ENCODE measurements at regions not wholly inside any gene's neighbourhood (a gene's known extent, or its start where the extent isn't known, plus 50 kb on each side); places are given as distances from the start of the nearest gene placed in this dataset.

DNA sequence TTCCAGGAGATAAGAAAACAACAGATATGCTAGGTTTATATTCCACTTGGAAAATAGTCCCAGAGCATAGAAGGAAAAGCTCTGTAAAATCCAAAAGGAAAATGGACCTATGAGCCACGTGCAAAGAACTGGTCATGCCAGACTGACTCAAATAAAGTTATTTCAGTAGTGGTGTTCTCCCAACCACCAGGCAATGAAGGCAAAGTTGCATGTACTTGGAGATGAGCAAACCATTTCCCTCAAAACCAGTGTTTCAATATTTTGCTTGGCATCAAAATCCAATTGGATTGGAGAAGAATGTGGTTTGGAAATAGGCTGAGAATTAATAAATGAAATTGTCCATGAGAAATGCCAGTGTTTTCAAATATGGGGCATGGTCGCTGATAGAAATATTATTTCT, 237.5 kb downstream of the ICOS start:
- TF ChIP-seq, protein P1, sequence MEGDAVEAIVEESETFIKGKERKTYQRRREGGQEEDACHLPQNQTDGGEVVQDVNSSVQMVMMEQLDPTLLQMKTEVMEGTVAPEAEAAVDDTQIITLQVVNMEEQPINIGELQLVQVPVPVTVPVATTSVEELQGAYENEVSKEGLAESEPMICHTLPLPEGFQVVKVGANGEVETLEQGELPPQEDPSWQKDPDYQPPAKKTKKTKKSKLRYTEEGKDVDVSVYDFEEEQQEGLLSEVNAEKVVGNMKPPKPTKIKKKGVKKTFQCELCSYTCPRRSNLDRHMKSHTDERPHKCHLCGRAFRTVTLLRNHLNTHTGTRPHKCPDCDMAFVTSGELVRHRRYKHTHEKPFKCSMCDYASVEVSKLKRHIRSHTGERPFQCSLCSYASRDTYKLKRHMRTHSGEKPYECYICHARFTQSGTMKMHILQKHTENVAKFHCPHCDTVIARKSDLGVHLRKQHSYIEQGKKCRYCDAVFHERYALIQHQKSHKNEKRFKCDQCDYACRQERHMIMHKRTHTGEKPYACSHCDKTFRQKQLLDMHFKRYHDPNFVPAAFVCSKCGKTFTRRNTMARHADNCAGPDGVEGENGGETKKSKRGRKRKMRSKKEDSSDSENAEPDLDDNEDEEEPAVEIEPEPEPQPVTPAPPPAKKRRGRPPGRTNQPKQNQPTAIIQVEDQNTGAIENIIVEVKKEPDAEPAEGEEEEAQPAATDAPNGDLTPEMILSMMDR (IDR thresholded peaks at IDR 0.05; ENCODE audit: insufficient read depth, missing control alignments), result no peak
- no peak for FAIRE-seq
- DNase-seq (ENCODE audit: insufficient read length, low spot score), result no peak

DNA sequence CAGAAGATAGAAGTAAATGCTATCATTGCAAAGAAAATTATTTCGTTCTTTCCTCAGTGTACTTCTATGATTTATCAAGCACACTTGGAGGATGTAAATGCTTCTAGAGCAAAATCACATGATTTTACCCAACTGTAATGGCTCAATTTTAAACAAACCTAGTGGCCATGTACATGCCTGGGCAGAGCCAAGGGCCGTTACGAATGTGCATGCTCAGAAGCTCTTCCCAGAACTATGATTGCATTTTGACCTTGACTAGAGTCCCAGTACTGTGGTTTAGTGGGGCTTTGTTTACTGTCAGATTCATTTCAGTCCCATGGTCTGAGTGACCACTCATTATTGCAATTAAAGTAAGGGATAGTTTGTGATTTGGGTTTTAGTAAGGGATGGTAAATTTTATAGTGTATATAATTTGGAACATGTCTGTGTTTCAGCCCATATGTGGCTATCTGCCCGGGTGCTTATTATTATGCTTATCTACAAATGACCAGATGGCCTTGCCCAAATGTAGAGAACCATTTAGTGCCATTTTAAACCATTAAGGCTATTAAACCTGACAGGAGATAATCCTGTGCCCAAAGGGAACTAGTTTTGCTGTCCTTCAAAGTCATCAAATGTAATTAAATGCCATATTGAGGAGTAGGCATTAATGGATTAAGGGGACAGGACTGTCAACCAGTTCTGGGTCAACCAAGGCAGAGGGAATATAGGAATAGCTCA, 239.1 kb downstream of the ICOS start:
- TF ChIP-seq, protein P1 (IDR thresholded peaks at IDR 0.05; ENCODE audit: insufficient read depth, missing control alignments), result no peak
- FAIRE-seq, result peak; percentile 92
- DNase-seq (ENCODE audit: insufficient read length, low spot score), result no peak

DNA sequence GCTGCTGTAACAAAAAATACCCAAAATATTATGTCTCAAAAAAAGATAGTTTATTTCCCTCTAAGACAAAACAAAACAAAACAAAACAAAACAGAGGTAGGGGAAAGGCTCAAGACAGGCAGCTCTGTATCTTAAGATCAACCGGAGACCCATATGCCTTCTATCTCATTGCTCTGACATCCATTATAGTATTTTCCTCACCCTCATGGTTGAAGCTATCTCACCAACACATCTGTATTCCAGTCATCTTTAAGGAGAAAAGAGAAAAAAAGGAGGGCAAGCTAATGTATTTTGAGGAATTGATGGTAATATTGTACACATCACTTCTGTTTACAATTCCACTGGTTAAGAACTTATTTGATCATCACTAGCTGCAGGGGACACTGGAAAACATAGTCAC, 239.7 kb downstream of the ICOS start:
- FAIRE-seq (no peak), DNase-seq (ENCODE audit: insufficient read length, low spot score) (no peak)
- TF ChIP-seq, protein P1 (IDR thresholded peaks at IDR 0.05; ENCODE audit: insufficient read depth, missing control alignments), result no peak

DNA sequence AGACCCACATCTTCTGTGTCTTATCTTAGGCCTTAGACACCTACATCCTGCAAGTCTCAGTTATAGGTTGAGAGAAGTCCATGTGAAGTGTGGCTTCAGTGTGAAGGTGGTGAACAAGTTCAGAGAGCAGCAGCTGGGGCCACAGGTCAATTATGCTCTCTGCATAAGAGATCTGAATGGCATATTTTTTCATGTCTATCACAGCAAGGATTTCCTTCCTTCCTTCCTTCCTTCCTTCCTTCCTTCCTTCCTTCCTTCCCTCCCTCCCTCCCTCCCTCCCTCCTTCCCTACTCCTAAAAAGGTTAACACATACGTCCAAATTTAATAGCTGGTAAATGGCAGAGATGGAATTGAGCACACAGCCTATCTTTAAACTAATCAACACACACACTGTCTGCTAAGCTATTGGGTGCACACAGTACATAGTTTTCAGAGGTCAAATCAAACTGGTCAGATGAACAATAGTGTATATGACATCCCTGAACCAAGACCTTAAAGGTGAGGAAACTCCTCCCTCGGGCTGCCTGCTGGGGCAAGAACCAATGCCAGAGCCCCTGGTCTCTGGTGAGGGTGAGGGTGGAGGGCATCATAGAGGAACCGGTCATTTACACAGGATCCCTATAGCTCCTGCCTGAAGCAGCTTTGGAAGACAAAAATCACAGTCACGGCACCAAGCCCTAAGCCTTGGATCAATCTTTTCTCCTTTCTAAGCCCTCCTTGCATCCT, 240.9 kb downstream of the ICOS start:
- no peak for DNase-seq (ENCODE audit: insufficient read length, low spot score)
- FAIRE-seq, result no peak
- TF ChIP-seq, protein P1 (IDR thresholded peaks at IDR 0.05; ENCODE audit: insufficient read depth, missing control alignments), result no peak

DNA sequence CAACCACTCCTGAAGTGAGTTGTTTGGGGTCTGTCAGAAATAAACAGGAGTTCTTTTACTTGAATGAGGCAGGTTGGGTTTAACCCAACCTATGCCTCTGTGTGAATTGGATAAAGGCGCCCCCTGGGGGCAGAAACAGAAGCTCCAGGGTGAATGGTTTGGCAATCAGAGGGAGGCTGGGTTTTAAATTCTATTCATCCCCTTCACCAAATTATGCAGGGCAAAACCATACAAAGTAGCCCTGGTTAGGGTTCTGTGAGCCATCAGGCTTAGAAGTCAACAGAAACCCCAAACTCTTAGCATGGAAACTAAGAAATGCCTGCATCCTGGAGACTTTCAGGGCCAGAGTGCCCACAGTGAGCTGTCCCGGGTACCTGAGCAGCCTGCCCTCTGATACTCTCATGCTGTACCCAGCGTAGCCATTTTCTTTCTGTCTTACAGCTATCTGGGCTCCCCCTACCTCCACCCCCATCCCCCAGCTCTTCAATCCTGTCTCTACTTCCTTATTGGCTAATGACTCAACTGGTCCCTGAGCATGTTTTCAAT, 241.5 kb downstream of the ICOS start:
- FAIRE-seq (no peak), DNase-seq (ENCODE audit: insufficient read length, low spot score) (no peak)
- TF ChIP-seq, protein P1 (IDR thresholded peaks at IDR 0.05; ENCODE audit: insufficient read depth, missing control alignments), result peak; percentile 30

DNA sequence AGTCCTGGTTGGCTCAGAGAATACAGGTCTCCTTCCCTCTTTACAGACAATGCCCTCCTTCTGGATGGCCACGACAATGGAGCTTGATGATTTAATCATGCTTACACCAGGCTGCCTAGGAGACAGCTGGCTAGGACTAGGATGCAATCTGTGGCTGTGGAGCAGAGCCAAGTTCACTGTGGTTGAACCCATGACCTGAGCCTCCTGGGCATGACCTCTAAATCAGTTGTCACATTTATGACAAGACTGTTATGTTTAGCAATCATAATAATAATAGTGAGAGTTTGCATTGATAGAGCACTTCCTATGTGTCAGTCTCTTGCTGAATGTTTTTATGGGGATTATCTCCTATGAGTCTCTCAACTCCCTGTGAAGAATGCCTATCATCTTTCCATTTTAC, 244.1 kb downstream of the ICOS start:
- TF ChIP-seq, protein P1 (IDR thresholded peaks at IDR 0.05; ENCODE audit: insufficient read depth, missing control alignments), result no peak
- FAIRE-seq (no peak), DNase-seq (ENCODE audit: insufficient read length, low spot score) (no peak)

DNA sequence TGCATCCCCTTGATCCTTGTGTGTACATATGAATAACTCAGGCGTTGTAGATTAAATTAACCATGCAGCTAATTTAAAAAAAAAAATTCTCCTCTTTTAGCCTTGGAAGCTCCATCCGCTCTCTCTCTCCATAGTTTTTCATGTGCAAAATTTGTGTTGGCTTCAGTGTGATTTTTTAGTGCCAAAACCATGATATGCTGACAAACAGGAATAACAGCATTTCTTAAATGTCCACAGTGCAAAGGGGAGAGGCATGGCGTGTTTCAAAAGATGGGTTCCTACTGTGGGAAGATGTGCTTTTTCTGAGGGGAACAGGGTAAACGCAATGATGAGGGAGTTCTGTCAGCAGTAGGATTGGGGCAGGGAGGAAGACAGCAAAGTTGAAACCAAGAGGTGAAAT, 247.0 kb downstream of the ICOS start:
- FAIRE-seq (no peak), DNase-seq (ENCODE audit: insufficient read length, low spot score) (no peak)
- TF ChIP-seq, protein P1 (IDR thresholded peaks at IDR 0.05; ENCODE audit: insufficient read depth, missing control alignments), result no peak
